Suprapubic skin (tissue), 3 donors: ENCODE measurements at regions not wholly inside any gene's neighbourhood (a gene's known extent, or its start where the extent isn't known, plus 50 kb on each side); places are given as distances from the start of the nearest gene placed in this dataset.

ENCODE experiments used
- CTCF ChIP-seq, 2 donors: fragments of 200-600 bp in 1 of 2; fragments of 450-650 bp in 1 of 2; sonication (generic) in 1 of 2; IDR thresholded peaks; one replicate each; pipeline ENCODE4 v1.5.1; 2016 to 2019; ENCODE audit warnings: antibody characterized with exemption in 2 of 2, mild to moderate bottlenecking in 1 of 2, moderate library complexity in 1 of 2
- POLR2A ChIP-seq, 2 donors: fragments of 450-650 bp; IDR thresholded peaks; one replicate each; pipeline ENCODE4 v1.6.1; 2017; ENCODE audit warnings: antibody characterized with exemption in 2 of 2, mild to moderate bottlenecking in 2 of 2, moderate library complexity in 2 of 2

DNA sequence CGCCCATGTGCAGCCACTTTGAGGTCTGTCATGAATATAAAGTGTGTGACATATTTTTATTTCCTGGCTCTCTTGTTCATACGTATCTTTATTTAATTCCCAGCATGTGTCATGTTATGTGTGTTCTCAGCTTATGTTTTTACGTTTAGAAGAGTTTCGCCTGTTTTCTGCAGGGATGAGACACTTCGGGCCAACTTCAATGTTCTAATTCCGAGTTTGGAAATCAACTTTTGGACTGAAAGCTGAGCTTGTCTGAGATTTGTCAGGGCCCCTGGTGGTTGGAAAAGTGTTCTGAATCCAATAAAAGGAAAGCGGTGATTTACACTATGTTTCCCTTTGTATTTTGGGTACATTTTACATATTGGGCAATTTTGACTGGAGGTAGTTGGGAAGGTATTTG lies 810.7 kb downstream of the TBC1D22A start:
- no peak for TF ChIP-seq CTCF (IDR thresholded peaks at IDR 0.05)
- TF ChIP-seq POLR2A (IDR thresholded peaks at IDR 0.05), result no peak
